ENCODE measurements at regions not wholly inside any gene's neighbourhood (a gene's known extent, or its start where the extent isn't known, plus 50 kb on each side); places are given as distances from the start of the nearest gene placed in this dataset.

GRCh38 chr16:55051571-55052347 is 121.1 kb downstream of the IRX5 start:
- TF ChIP-seq CTCF (IDR thresholded peaks at IDR 0.05) (no peak), POLR2A (IDR thresholded peaks at IDR 0.05) (no peak)

Measured in testis (tissue), 2 donors.